K562 (cell line): ENCODE measurements at regions not wholly inside any gene's neighbourhood (a gene's known extent, or its start where the extent isn't known, plus 50 kb on each side); places are given as distances from the start of the nearest gene placed in this dataset.

Experiments
- ATAC-seq: fragments of 200-7000 bp; cut with Tn5 transposase; 3 replicates; pipeline ENCODE4 v1.9.1; 2020; ENCODE audit warnings: moderate library complexity
- BruUV-seq: library from RNA; stranded (reverse); fragments of 400-500 nt; replicated peaks from 2 replicates; lab custom pipeline; 2021; lab: Mats Ljungman, UMichigan
- CTCF ChIA-PET: fragments of 300-600 bp; formaldehyde crosslinking; extraction: SDS; loops from one replicate; lab custom pipeline; 2021; ENCODE audit warnings: low intra/inter-chr PET ratio; lab: Yijun Ruan, JAX
- POLR2A ChIA-PET: fragments of 300-600, 350-650 bp; sonication (Branson Sonifier 250); formaldehyde crosslinking; extraction: SDS; loops from one replicate; lab custom pipeline; 2021; ENCODE audit warnings: antibody characterized with exemption, inconsistent platforms; lab: Yijun Ruan, JAX
- DNase-seq, 4 experiments: peaks; one replicate each; pipeline versions ENCODE4 v3.0.0 to v3.0.0-alpha.2; 2011 to 2018; ENCODE audit warnings: low spot score in 3 of 4, mixed read lengths in 3 of 4; ENCODE audit errors: extremely low read depth in 1 of 4
- FAIRE-seq: peaks from 2 replicates; lab custom pipeline; 2011; peaks lifted over from hg19 to GRCh38; lab: Jason Lieb, UNC
- H2AFZ ChIP-seq: 2 replicates; pipeline ENCODE4 v1.6.0; 2011; ENCODE audit warnings: low read depth, low read length, control low read depth, inconsistent platforms
- H3K27ac ChIP-seq: fragments of 200-600 bp; 3 replicates; pipeline ENCODE4 v1.8.0; 2011; ENCODE audit warnings: low read depth, mild to moderate bottlenecking, control low read depth, inconsistent platforms, low read length, moderate library complexity, mixed read lengths; ENCODE audit errors: extremely low read depth
- H3K27me3 ChIP-seq, 2 experiments: fragments of 300-600 bp in 1 of 2; 2 replicates in 1 of 2; 3 replicates in 1 of 2; pipeline versions ENCODE4 v1.6.0 to v1.8.0; 2011; ENCODE audit warnings: inconsistent platforms in 2 of 2, low read length in 2 of 2, mild to moderate bottlenecking in 1 of 2, mixed read lengths in 1 of 2, moderate library complexity in 1 of 2; ENCODE audit not compliant: control insufficient read depth in 2 of 2, insufficient read depth in 2 of 2
- H3K36me3 ChIP-seq: fragments of 300-600 bp; 3 replicates; pipeline ENCODE4 v1.8.0; 2011; ENCODE audit warnings: mild to moderate bottlenecking, low read length, inconsistent platforms; ENCODE audit not compliant: control insufficient read depth, insufficient read depth
- H3K4me1 ChIP-seq, 2 experiments: fragments of 200-600 bp in 1 of 2; replicated peaks in 1 of 2; 2 replicates in 1 of 2; 3 replicates in 1 of 2; pipeline versions ENCODE4 v1.5.1 to v1.8.0; 2011; ENCODE audit warnings: inconsistent platforms in 2 of 2, low read length in 2 of 2, mild to moderate bottlenecking in 1 of 2, mixed read lengths in 1 of 2, moderate library complexity in 1 of 2; ENCODE audit not compliant: control insufficient read depth in 2 of 2, insufficient read depth in 2 of 2
- H3K4me2 ChIP-seq: 2 replicates; pipeline ENCODE4 v1.6.1; 2011; ENCODE audit warnings: low read length, control low read depth, inconsistent platforms, mixed read lengths; ENCODE audit not compliant: insufficient read depth
- H3K4me3 ChIP-seq: fragments of 200-600 bp; sonication (generic), shearing (Covaris generic); 2 replicates; pipeline ENCODE4 v1.5.1; 2016; ENCODE audit warnings: control low read depth, inconsistent platforms
- H3K79me2 ChIP-seq: fragments of 200-600 bp; 3 replicates; pipeline ENCODE4 v1.8.0; 2011; ENCODE audit warnings: low read length, inconsistent platforms; ENCODE audit not compliant: control insufficient read depth, insufficient read depth
- H3K9ac ChIP-seq, 2 experiments: 2 replicates each; pipeline versions ENCODE4 v1.6.0 to v1.6.1; 2011; ENCODE audit warnings: low read depth in 2 of 2, low read length in 2 of 2, control low read depth in 1 of 2, inconsistent platforms in 1 of 2, mild to moderate bottlenecking in 1 of 2, mixed read lengths in 1 of 2; ENCODE audit not compliant: insufficient read depth in 1 of 2
- H3K9me1 ChIP-seq: one replicate; pipeline ENCODE4 v1.6.0; 2011; ENCODE audit warnings: inconsistent platforms, mild to moderate bottlenecking, low read length, moderate library complexity; ENCODE audit not compliant: control insufficient read depth, insufficient read depth
- H3K9me3 ChIP-seq: replicated peaks from 2 replicates; pipeline ENCODE4 v1.5.1; 2011; ENCODE audit warnings: low read depth, low read length, inconsistent platforms; ENCODE audit not compliant: control insufficient read depth, insufficient read depth
- H4K20me1 ChIP-seq: replicated peaks from 2 replicates; pipeline ENCODE4 v1.6.1; 2011; ENCODE audit warnings: low read length, inconsistent platforms, mixed read lengths; ENCODE audit not compliant: control insufficient read depth, insufficient read depth
- ASH1L ChIP-seq: fragments of 450-650 bp; IDR thresholded peaks from 2 replicates; pipeline ENCODE4 v1.6.1; 2018; ENCODE audit warnings: borderline replicate concordance, mild to moderate bottlenecking, low read depth; ENCODE audit not compliant: partially characterized antibody
- ATF1 ChIP-seq, 2 experiments: fragments of 450-650 bp in 1 of 2; IDR thresholded peaks; 2 replicates each; pipeline ENCODE4 v1.6.1; 2016; ENCODE audit warnings: missing compliant biosample characterization in 1 of 2, missing genetic modification characterization in 1 of 2
- CHD4 ChIP-seq: fragments of 200-600 bp; sonication (generic); IDR thresholded peaks from 3 replicates; pipeline ENCODE4 v1.6.1; 2012; ENCODE audit warnings: low read depth, mild to moderate bottlenecking, mixed read lengths, low read length, inconsistent platforms; ENCODE audit not compliant: insufficient read depth, insufficient replicate concordance, poor library complexity, severe bottlenecking
- CREB1 ChIP-seq, 2 experiments: sonication (generic) in 1 of 2; formaldehyde crosslinking in 1 of 2; IDR thresholded peaks; 2 replicates each; pipeline versions ENCODE4 v1.6.1 to v1.8.0; 2012 to 2022; ENCODE audit warnings: inconsistent platforms in 1 of 2, mild to moderate bottlenecking in 1 of 2, missing genetic modification reagents in 1 of 2, moderate library complexity in 1 of 2
- CREM ChIP-seq: IDR thresholded peaks from 2 replicates; pipeline ENCODE4 v1.6.1; 2014; ENCODE audit warnings: antibody characterized with exemption, low read depth
- FOXA3 ChIP-seq, 2 experiments: fragments of 450-650 bp in 1 of 2; sonication (generic) in 1 of 2; formaldehyde crosslinking; IDR thresholded peaks in 1 of 2; conservative IDR thresholded peaks in 1 of 2; 2 replicates each; pipeline versions ENCODE4 v1.4.0 to v1.8.0; 2020 to 2022; ENCODE audit warnings: mild to moderate bottlenecking in 2 of 2, missing genetic modification reagents in 1 of 2
- MAFK ChIP-seq: IDR thresholded peaks from 2 replicates; pipeline ENCODE4 v1.6.1; 2011; ENCODE audit warnings: low read length, improper control_type of control experiment
- SIN3A ChIP-seq, 2 experiments: fragments of 150-350 bp in 1 of 2; IDR thresholded peaks; 2 replicates each; pipeline ENCODE4 v1.6.1; 2011 to 2016; ENCODE audit warnings: borderline replicate concordance in 2 of 2, low read depth in 2 of 2, low read length in 2 of 2, mild to moderate bottlenecking in 2 of 2, moderate library complexity in 2 of 2; ENCODE audit not compliant: control insufficient read depth in 1 of 2
- VEZF1 ChIP-seq: fragments of 200-800 bp; sonication (Bioruptor generic); IDR thresholded peaks from 2 replicates; pipeline ENCODE4 v1.6.1; 2017; ENCODE audit warnings: missing genetic modification characterization, missing compliant biosample characterization
- ZNF124 ChIP-seq: sonication (generic); formaldehyde crosslinking; IDR thresholded peaks from 2 replicates; pipeline ENCODE4 v1.8.1; 2022; ENCODE audit warnings: missing genetic modification reagents
- ZNF316 ChIP-seq: fragments of 450-650 bp; IDR thresholded peaks from 2 replicates; pipeline ENCODE4 v1.6.1; 2016
- in situ Hi-C: fragments of 300-500 bp; cut with MboI; formaldehyde crosslinking; loops from 4 replicates; pipeline ENCODE4 v1.15.0; 2018; ENCODE audit warnings: inconsistent platforms, mixed read lengths
- intact Hi-C: fragments of 100-400 bp; cut with micrococcal nuclease; formaldehyde crosslinking; loops from 2 replicates; pipeline ENCODE4 v1.14.2; 2022

GRCh38 chr6:105639124-105639523 is 236.2 kb upstream of the PREP start (continued):
- TF ChIP-seq CREB1 (IDR thresholded peaks at IDR 0.05) (no peak), CREB1 (CRISPR knock-in tag; IDR thresholded peaks at IDR 0.05) (no peak), ZNF316 (peak; percentile 22; the same call in 1 of the 2 replicates), VEZF1 (CRISPR knock-in tag) (no peak), ZNF124 (CRISPR knock-in tag) (no peak), SIN3A (IDR thresholded peaks at IDR 0.05; ENCODE audit: borderline replicate concordance in 2 of 2, control insufficient read depth in 1 of 2, low read depth in 2 of 2, low read length in 2 of 2) (no peak), MAFK (peak; percentile 38; the same call in 1 of the 2 replicates), ATF1 (CRISPR knock-in tag; IDR thresholded peaks at IDR 0.05) (no peak), ATF1 (tag; IDR thresholded peaks at IDR 0.05) (no peak), ASH1L (no peak), FOXA3 (CRISPR knock-in tag; conservative IDR thresholded peaks at IDR 0.05 in 1 of 2, IDR thresholded peaks at IDR 0.05 in 1 of 2) (no peak)
- TF ChIP-seq, all 486 proteins: peak for 8

GRCh38 chr6:105633814-105634213 is 230.9 kb upstream of the PREP start:
- no TSS peak for BruUV-seq
- FAIRE-seq, result no peak

More at GRCh38 chr6:105633814-105634213, 230.9 kb upstream of the PREP start:
- no peak overlapping the region for H3K9ac ChIP-seq
- intact Hi-C loops, result no loop called here
- no peak for ATAC-seq
- H3K9me3 ChIP-seq, result no peaks in the 10 kb centered on the region
- no peaks in the 10 kb centered on the region for H4K20me1 ChIP-seq
- DNase-seq, result no peak
- H3K4me2 ChIP-seq, result no peak overlapping the region
- no peak for TF ChIP-seq CREM
- TF ChIP-seq CHD4, result no peak
- TF ChIP-seq, all 486 proteins: peak for 0
- in situ Hi-C loops, result no loop called here
- ChIA-PET CTCF (no interaction called here), POLR2A (no interaction called here)
- no peak overlapping the region for H3K27ac ChIP-seq
- no peak overlapping the region for H3K4me3 ChIP-seq
- 0 out of 5 replicates have a peak, but pooled peaks cover 0 to 2% of the 10 kb centered on the region in 2 experiments for H3K27me3 ChIP-seq
- no peaks in the 10 kb centered on the region for H3K9me1 ChIP-seq
- no peaks in the 10 kb centered on the region for H3K36me3 ChIP-seq
- no peak overlapping the region for H2AFZ ChIP-seq
- no peaks in the 10 kb centered on the region for H3K79me2 ChIP-seq
- H3K4me1 ChIP-seq, result no peaks in the 10 kb centered on the region; a peak in 1 of 5 replicates
